Esophagus squamous epithelium (tissue), 4 donors: ENCODE measurements at regions not wholly inside any gene's neighbourhood (a gene's known extent, or its start where the extent isn't known, plus 50 kb on each side); places are given as distances from the start of the nearest gene placed in this dataset.

Experiments used
- POLR2A ChIP-seq, 4 donors: fragments of 450-650 bp; IDR thresholded peaks; one replicate each; pipeline ENCODE4 v1.6.1; 2017; ENCODE audit warnings: antibody characterized with exemption in 4 of 4, mild to moderate bottlenecking in 4 of 4, moderate library complexity in 3 of 4
- TF ChIP-seq, protein P1 (sequence below), 6 experiments: fragments of 450-650 bp in 4 of 6; fragments of 200-600 bp in 2 of 6; sonication (generic) in 2 of 6; IDR thresholded peaks; one replicate each; pipeline ENCODE4 v1.5.1; 2016 to 2019; ENCODE audit warnings: antibody characterized with exemption in 6 of 6, mild to moderate bottlenecking in 4 of 6, moderate library complexity in 4 of 6

- TF ChIP-seq, protein P1, sequence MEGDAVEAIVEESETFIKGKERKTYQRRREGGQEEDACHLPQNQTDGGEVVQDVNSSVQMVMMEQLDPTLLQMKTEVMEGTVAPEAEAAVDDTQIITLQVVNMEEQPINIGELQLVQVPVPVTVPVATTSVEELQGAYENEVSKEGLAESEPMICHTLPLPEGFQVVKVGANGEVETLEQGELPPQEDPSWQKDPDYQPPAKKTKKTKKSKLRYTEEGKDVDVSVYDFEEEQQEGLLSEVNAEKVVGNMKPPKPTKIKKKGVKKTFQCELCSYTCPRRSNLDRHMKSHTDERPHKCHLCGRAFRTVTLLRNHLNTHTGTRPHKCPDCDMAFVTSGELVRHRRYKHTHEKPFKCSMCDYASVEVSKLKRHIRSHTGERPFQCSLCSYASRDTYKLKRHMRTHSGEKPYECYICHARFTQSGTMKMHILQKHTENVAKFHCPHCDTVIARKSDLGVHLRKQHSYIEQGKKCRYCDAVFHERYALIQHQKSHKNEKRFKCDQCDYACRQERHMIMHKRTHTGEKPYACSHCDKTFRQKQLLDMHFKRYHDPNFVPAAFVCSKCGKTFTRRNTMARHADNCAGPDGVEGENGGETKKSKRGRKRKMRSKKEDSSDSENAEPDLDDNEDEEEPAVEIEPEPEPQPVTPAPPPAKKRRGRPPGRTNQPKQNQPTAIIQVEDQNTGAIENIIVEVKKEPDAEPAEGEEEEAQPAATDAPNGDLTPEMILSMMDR (IDR thresholded peaks at IDR 0.05) = no peak
- TF ChIP-seq POLR2A (IDR thresholded peaks at IDR 0.05) = no peak
These were observed 309.9 kb upstream of the NOX3 start for GRCh38 chr6:155765275-155766194.
